Lower leg skin (tissue), 3 donors: ENCODE measurements at regions not wholly inside any gene's neighbourhood (a gene's known extent, or its start where the extent isn't known, plus 50 kb on each side); places are given as distances from the start of the nearest gene placed in this dataset.

Experiments used
- POLR2A ChIP-seq, 2 donors: fragments of 450-650 bp; IDR thresholded peaks; one replicate each; pipeline ENCODE4 v1.6.1; 2016 to 2017; ENCODE audit warnings: antibody characterized with exemption in 2 of 2, mild to moderate bottlenecking in 1 of 2, moderate library complexity in 1 of 2
- TF ChIP-seq, protein P1 (sequence below), 3 donors: fragments of 450-650 bp; IDR thresholded peaks; one replicate each; pipeline ENCODE4 v1.5.1; 2016; ENCODE audit warnings: antibody characterized with exemption in 3 of 3, mild to moderate bottlenecking in 3 of 3, moderate library complexity in 2 of 3

DNA sequence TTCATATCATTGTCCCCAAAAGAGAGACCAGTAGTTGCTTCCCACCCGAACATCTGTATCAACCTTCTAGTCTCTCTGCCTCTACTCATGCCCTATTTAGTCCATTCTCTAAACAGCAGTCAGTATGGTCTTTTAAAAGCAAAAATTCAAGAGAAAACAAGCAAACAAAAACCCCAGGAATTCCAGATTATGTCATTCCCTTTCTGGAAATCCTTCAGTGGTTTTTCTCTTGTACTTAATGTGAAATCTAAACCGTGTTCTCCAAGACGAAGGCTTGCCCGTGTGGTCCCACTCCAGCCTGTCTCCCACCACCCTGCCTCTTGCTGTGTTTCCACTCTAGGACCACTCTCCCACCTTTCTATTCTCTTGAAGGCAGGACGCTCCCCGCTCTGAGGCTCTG, 90.8 kb downstream of the TMEM30B start:
- TF ChIP-seq, protein P1, sequence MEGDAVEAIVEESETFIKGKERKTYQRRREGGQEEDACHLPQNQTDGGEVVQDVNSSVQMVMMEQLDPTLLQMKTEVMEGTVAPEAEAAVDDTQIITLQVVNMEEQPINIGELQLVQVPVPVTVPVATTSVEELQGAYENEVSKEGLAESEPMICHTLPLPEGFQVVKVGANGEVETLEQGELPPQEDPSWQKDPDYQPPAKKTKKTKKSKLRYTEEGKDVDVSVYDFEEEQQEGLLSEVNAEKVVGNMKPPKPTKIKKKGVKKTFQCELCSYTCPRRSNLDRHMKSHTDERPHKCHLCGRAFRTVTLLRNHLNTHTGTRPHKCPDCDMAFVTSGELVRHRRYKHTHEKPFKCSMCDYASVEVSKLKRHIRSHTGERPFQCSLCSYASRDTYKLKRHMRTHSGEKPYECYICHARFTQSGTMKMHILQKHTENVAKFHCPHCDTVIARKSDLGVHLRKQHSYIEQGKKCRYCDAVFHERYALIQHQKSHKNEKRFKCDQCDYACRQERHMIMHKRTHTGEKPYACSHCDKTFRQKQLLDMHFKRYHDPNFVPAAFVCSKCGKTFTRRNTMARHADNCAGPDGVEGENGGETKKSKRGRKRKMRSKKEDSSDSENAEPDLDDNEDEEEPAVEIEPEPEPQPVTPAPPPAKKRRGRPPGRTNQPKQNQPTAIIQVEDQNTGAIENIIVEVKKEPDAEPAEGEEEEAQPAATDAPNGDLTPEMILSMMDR (IDR thresholded peaks at IDR 0.05) = no peak
- no peak for TF ChIP-seq POLR2A (IDR thresholded peaks at IDR 0.05)
